Endothelial cell of umbilical vein (primary cell): ENCODE measurements at regions not wholly inside any gene's neighbourhood (a gene's known extent, or its start where the extent isn't known, plus 50 kb on each side); places are given as distances from the start of the nearest gene placed in this dataset.

ENCODE experiments used
- CTCF ChIP-seq, 2 donors: IDR thresholded peaks; 1 replicate in 1 of 2; 2 replicates in 1 of 2; pipeline ENCODE4 v1.5.1; 2011; ENCODE audit warnings: low read length in 2 of 2, mild to moderate bottlenecking in 2 of 2, moderate library complexity in 2 of 2, control low read depth in 1 of 2, inconsistent platforms in 1 of 2, low read depth in 1 of 2; ENCODE audit not compliant: insufficient read depth in 1 of 2; ENCODE audit errors: extremely low read depth in 1 of 2
- EZH2 ChIP-seq: IDR thresholded peaks from 2 replicates; pipeline ENCODE4 v1.6.1; 2012; ENCODE audit warnings: borderline replicate concordance, low read depth, mild to moderate bottlenecking, moderate library complexity, low read length, inconsistent platforms; ENCODE audit not compliant: severe bottlenecking
- POLR2A ChIP-seq: IDR thresholded peaks from 2 replicates; pipeline ENCODE4 v1.6.1; 2012; ENCODE audit warnings: low read depth, mild to moderate bottlenecking, control low read depth, low read length
- POLR2AphosphoS5 ChIP-seq: IDR thresholded peaks from 2 replicates; pipeline ENCODE4 v1.6.1; 2012; ENCODE audit warnings: low read depth, mild to moderate bottlenecking, control low read depth, low read length, moderate library complexity; ENCODE audit not compliant: insufficient read depth

- TF ChIP-seq CTCF (IDR thresholded peaks at IDR 0.05; ENCODE audit: extremely low read depth in 1 of 2, insufficient read depth in 1 of 2, low read depth in 1 of 2, low read length in 2 of 2), result no peak
- no peak for TF ChIP-seq POLR2A
- no peak for TF ChIP-seq POLR2AphosphoS5
- no peak for TF ChIP-seq EZH2
Observed at GRCh38 chr3:191980443-191980842, 519.5 kb downstream of the PYDC2 start.
